GM12892 (cell line): ENCODE measurements at regions not wholly inside any gene's neighbourhood (a gene's known extent, or its start where the extent isn't known, plus 50 kb on each side); places are given as distances from the start of the nearest gene placed in this dataset.

Source experiments
- POLR2A ChIP-seq: IDR thresholded peaks from 2 replicates; pipeline ENCODE4 v1.6.1; 2011; ENCODE audit warnings: low read depth, low read length, control low read depth
- POLR2AphosphoS5 ChIP-seq: IDR thresholded peaks from 2 replicates; pipeline ENCODE4 v1.6.1; 2011; ENCODE audit warnings: low read depth, low read length, control low read depth

GRCh38 chr10:78148961-78149612 lies 115.4 kb downstream of the RPS24 start:
- TF ChIP-seq POLR2A, result no peak
- no peak for TF ChIP-seq POLR2AphosphoS5
